ENCODE measurements at regions not wholly inside any gene's neighbourhood (a gene's known extent, or its start where the extent isn't known, plus 50 kb on each side); places are given as distances from the start of the nearest gene placed in this dataset.

GRCh38 chr4:31573554-31573953, 853.4 kb downstream of the PCDH7 start:
- TF ChIP-seq MAX (IDR thresholded peaks at IDR 0.05) = no peak
- TF ChIP-seq RAD21 (IDR thresholded peaks at IDR 0.05; ENCODE audit: low read depth) = no peak
- TF ChIP-seq REST (IDR thresholded peaks at IDR 0.05; ENCODE audit: low read depth) = no peak
- no peak for TF ChIP-seq NFIC (IDR thresholded peaks at IDR 0.05)
- TF ChIP-seq YY1 (IDR thresholded peaks at IDR 0.05; ENCODE audit: low read depth) = no peak
